Trophoblast cell (in vitro differentiated cells and primary cell): ENCODE measurements at regions not wholly inside any gene's neighbourhood (a gene's known extent, or its start where the extent isn't known, plus 50 kb on each side); places are given as distances from the start of the nearest gene placed in this dataset.

Experiments
- DNase-seq, 2 donors: peaks; one replicate each; pipeline ENCODE4 v3.0.0-alpha.2; 2016
- H2AFZ ChIP-seq: 2 replicates; pipeline ENCODE4 v1.6.1; 2013; ENCODE audit warnings: low read length, moderate library complexity, mild to moderate bottlenecking; ENCODE audit not compliant: insufficient read depth, poor library complexity
- H2AK5ac ChIP-seq: 2 replicates; pipeline ENCODE4 v1.6.1; 2013; ENCODE audit warnings: mild to moderate bottlenecking, low read length
- H2BK120ac ChIP-seq: 2 replicates; pipeline ENCODE4 v1.6.1; 2013; ENCODE audit warnings: low read length, mild to moderate bottlenecking, moderate library complexity; ENCODE audit not compliant: insufficient read depth, poor library complexity
- H2BK12ac ChIP-seq: 2 replicates; pipeline ENCODE4 v1.6.1; 2013; ENCODE audit warnings: mild to moderate bottlenecking, low read length, moderate library complexity
- H2BK5ac ChIP-seq: 2 replicates; pipeline ENCODE4 v1.6.1; 2013; ENCODE audit warnings: low read length, low read depth, moderate library complexity, mild to moderate bottlenecking; ENCODE audit not compliant: poor library complexity
- H3K14ac ChIP-seq: 2 replicates; pipeline ENCODE4 v1.6.1; 2013; ENCODE audit warnings: mild to moderate bottlenecking, low read length
- H3K18ac ChIP-seq: 2 replicates; pipeline ENCODE4 v1.6.1; 2013; ENCODE audit warnings: mild to moderate bottlenecking, low read length
- H3K23ac ChIP-seq: 2 replicates; pipeline ENCODE4 v1.6.1; 2013; ENCODE audit warnings: low read length
- H3K27ac ChIP-seq: 2 replicates; pipeline ENCODE4 v1.5.1; 2013; ENCODE audit warnings: low read depth, mild to moderate bottlenecking, inconsistent platforms, low read length, moderate library complexity
- H3K27me3 ChIP-seq: 2 replicates; pipeline ENCODE4 v1.6.1; 2013; ENCODE audit warnings: inconsistent platforms, mild to moderate bottlenecking, low read length, moderate library complexity; ENCODE audit not compliant: insufficient read depth
- H3K36me3 ChIP-seq, 2 experiments: 1 replicate in 1 of 2; 2 replicates in 1 of 2; pipeline ENCODE4 v1.6.1; 2013; ENCODE audit warnings: low read length in 2 of 2, mild to moderate bottlenecking in 2 of 2, moderate library complexity in 1 of 2; ENCODE audit not compliant: insufficient read depth in 2 of 2, control insufficient read depth in 1 of 2
- H3K4ac ChIP-seq: 2 replicates; pipeline ENCODE4 v1.6.1; 2013; ENCODE audit warnings: low read depth, mild to moderate bottlenecking, low read length, moderate library complexity
- H3K4me1 ChIP-seq, 2 experiments: 1 replicate in 1 of 2; 2 replicates in 1 of 2; pipeline ENCODE4 v1.6.1; 2013; ENCODE audit warnings: low read length in 2 of 2, mild to moderate bottlenecking in 2 of 2, moderate library complexity in 1 of 2; ENCODE audit not compliant: insufficient read depth in 2 of 2, control insufficient read depth in 1 of 2
- H3K4me2 ChIP-seq: 2 replicates; pipeline ENCODE4 v1.6.1; 2013; ENCODE audit warnings: inconsistent platforms, mild to moderate bottlenecking, low read length, moderate library complexity
- H3K4me3 ChIP-seq: 2 replicates; pipeline ENCODE4 v1.5.1; 2013; ENCODE audit warnings: mild to moderate bottlenecking, low read depth, low read length, inconsistent platforms
- H3K79me1 ChIP-seq: one replicate; pipeline ENCODE4 v1.6.1; 2013; ENCODE audit warnings: low read length
- H3K79me2 ChIP-seq: 2 replicates; pipeline ENCODE4 v1.6.1; 2013; ENCODE audit warnings: low read length, mild to moderate bottlenecking; ENCODE audit not compliant: control insufficient read depth, insufficient read depth, poor library complexity
- H3K9ac ChIP-seq: 2 replicates; pipeline ENCODE4 v1.6.1; 2013; ENCODE audit warnings: mild to moderate bottlenecking, low read length
- H3K9me3 ChIP-seq: 2 replicates; pipeline ENCODE4 v1.6.1; 2013; ENCODE audit warnings: low read depth, mild to moderate bottlenecking, control low read depth, inconsistent platforms, low read length; ENCODE audit not compliant: insufficient read depth
- H4K12ac ChIP-seq: 2 replicates; pipeline ENCODE4 v1.6.1; 2013; ENCODE audit warnings: low read depth, mild to moderate bottlenecking, low read length, moderate library complexity
- H4K8ac ChIP-seq: 2 replicates; pipeline ENCODE4 v1.6.1; 2013; ENCODE audit warnings: low read depth, mild to moderate bottlenecking, low read length, moderate library complexity
- H4K91ac ChIP-seq: one replicate; pipeline ENCODE4 v1.6.1; 2013; ENCODE audit warnings: low read depth, mild to moderate bottlenecking, low read length, moderate library complexity
- WGBS: extraction: QIAGEN DNeasy Blood & Tissue Kit; methylation state at CpG from one replicate; pipeline ENCODE4 v1.1.7; 2013; ENCODE audit warnings: missing lambda C conversion rate; ENCODE audit not compliant: insufficient read length, insufficient coverage; ENCODE audit errors: extremely low coverage; 5-methylcytosine and 5-hydroxymethylcytosine counted together

GRCh38 chr12:127881371-127882140 is 385.4 kb upstream of the TMEM132C start:
- Histone ChIP-seq H4K12ac (no peak overlapping the region), H3K9me3 (no peaks in the 10 kb centered on the region), H2BK120ac (no peak overlapping the region), H3K18ac (no peak overlapping the region), H3K4me3 (no peak overlapping the region), H3K14ac (no peak overlapping the region), H3K9ac (no peak overlapping the region), H4K91ac (no peak overlapping the region), H2AFZ (no peak overlapping the region), H3K27ac (no peak overlapping the region), H3K23ac (no peak overlapping the region), H3K79me1 (no peaks in the 10 kb centered on the region), H3K79me2 (no peaks in the 10 kb centered on the region), H3K4ac (no peak overlapping the region), H3K4me2 (no peak overlapping the region), H2AK5ac (no peak overlapping the region), H4K8ac (no peak overlapping the region), H2BK5ac (no peak overlapping the region), H3K36me3 (no peaks in the 10 kb centered on the region), H3K4me1 (no peaks in the 10 kb centered on the region), H3K27me3 (no peaks in the 10 kb centered on the region), H2BK12ac (no peak overlapping the region)
- no peak for DNase-seq
- WGBS = no CpG with 5 or more reads among the region's 3 CpGs

- Histone ChIP-seq H2BK5ac (no peak overlapping the region), H2AK5ac (no peak overlapping the region), H3K4me2 (no peak overlapping the region), H2BK120ac (no peak overlapping the region), H4K91ac (no peak overlapping the region), H3K4me1 (no peaks in the 10 kb centered on the region), H2BK12ac (no peak overlapping the region), H4K12ac (no peak overlapping the region), H4K8ac (no peak overlapping the region), H3K9ac (no peak overlapping the region), H3K4ac (no peak overlapping the region), H3K27ac (no peak overlapping the region), H3K9me3 (no peaks in the 10 kb centered on the region), H3K36me3 (no peaks in the 10 kb centered on the region), H3K14ac (no peak overlapping the region), H2AFZ (no peak overlapping the region), H3K79me2 (no peaks in the 10 kb centered on the region), H3K18ac (no peak overlapping the region), H3K79me1 (no peaks in the 10 kb centered on the region), H3K23ac (no peak overlapping the region), H3K4me3 (no peak overlapping the region), H3K27me3 (no peaks in the 10 kb centered on the region)
- no peak for DNase-seq
- WGBS = no CpG with 5 or more reads among the region's 1 CpG
Observed at GRCh38 chr12:127883013-127883412, 384.0 kb upstream of the TMEM132C start.

- WGBS = no CpG with 5 or more reads among the region's 5 CpGs
- DNase-seq = no peak
Observed at GRCh38 chr12:127885954-127886750, 380.8 kb upstream of the TMEM132C start.

GRCh38 chr12:127886827-127887226 is 380.1 kb upstream of the TMEM132C start:
- Histone ChIP-seq H3K36me3 (no peaks in the 10 kb centered on the region), H3K4me2 (no peak overlapping the region), H2AK5ac (no peak overlapping the region), H4K8ac (no peak overlapping the region), H2BK12ac (no peak overlapping the region), H3K4me1 (peaks cover 0 to 3% of the 10 kb centered on the region in 2 experiments), H2BK5ac (no peak overlapping the region), H3K14ac (no peak overlapping the region), H4K91ac (no peak overlapping the region), H3K4ac (no peak overlapping the region), H3K23ac (no peak overlapping the region), H3K4me3 (no peak overlapping the region), H2AFZ (no peak overlapping the region), H3K27me3 (no peaks in the 10 kb centered on the region), H3K18ac (no peak overlapping the region), H3K79me2 (no peaks in the 10 kb centered on the region), H2BK120ac (no peak overlapping the region), H3K79me1 (no peaks in the 10 kb centered on the region), H4K12ac (no peak overlapping the region), H3K9me3 (no peaks in the 10 kb centered on the region), H3K27ac (no peak overlapping the region), H3K9ac (no peak overlapping the region)
- no CpG with 5 or more reads among the region's 1 CpG for WGBS
- no peak for DNase-seq

More at GRCh38 chr12:127885954-127886750, 380.8 kb upstream of the TMEM132C start:
- H3K27ac ChIP-seq = no peak overlapping the region
- H3K4me3 ChIP-seq = no peak overlapping the region
- H3K36me3 ChIP-seq = no peaks in the 10 kb centered on the region
- no peak overlapping the region for H2BK120ac ChIP-seq
- no peak overlapping the region for H3K4me2 ChIP-seq
- no peaks in the 10 kb centered on the region for H3K9me3 ChIP-seq
- no peak overlapping the region for H4K91ac ChIP-seq
- H3K79me2 ChIP-seq = no peaks in the 10 kb centered on the region
- H4K8ac ChIP-seq = no peak overlapping the region
- H3K18ac ChIP-seq = no peak overlapping the region
- no peak overlapping the region for H2AFZ ChIP-seq
- H2BK5ac ChIP-seq = no peak overlapping the region
- no peak overlapping the region for H3K9ac ChIP-seq
- no peak overlapping the region for H2AK5ac ChIP-seq
- no peak overlapping the region for H2BK12ac ChIP-seq
- H3K4ac ChIP-seq = no peak overlapping the region
- H4K12ac ChIP-seq = no peak overlapping the region
- no peaks in the 10 kb centered on the region for H3K79me1 ChIP-seq
- no peaks in the 10 kb centered on the region for H3K27me3 ChIP-seq
- H3K23ac ChIP-seq = no peak overlapping the region
- peaks cover 0 to 3% of the 10 kb centered on the region in 2 experiments for H3K4me1 ChIP-seq
- H3K14ac ChIP-seq = no peak overlapping the region
